B cell (primary cell): ENCODE measurements at regions not wholly inside any gene's neighbourhood (a gene's known extent, or its start where the extent isn't known, plus 50 kb on each side); places are given as distances from the start of the nearest gene placed in this dataset.

ENCODE experiments used
- EZH2 ChIP-seq: IDR thresholded peaks from 2 replicates; pipeline ENCODE4 v1.6.1; 2012; ENCODE audit warnings: borderline replicate concordance, low read depth, mild to moderate bottlenecking, moderate library complexity, low read length; ENCODE audit not compliant: insufficient read depth, poor library complexity, severe bottlenecking
- TF ChIP-seq, protein P1 (sequence below): fragments of 200-600 bp; IDR thresholded peaks from one replicate; pipeline ENCODE4 v1.8.0; 2022; ENCODE audit warnings: antibody characterized with exemption, mild to moderate bottlenecking

DNA sequence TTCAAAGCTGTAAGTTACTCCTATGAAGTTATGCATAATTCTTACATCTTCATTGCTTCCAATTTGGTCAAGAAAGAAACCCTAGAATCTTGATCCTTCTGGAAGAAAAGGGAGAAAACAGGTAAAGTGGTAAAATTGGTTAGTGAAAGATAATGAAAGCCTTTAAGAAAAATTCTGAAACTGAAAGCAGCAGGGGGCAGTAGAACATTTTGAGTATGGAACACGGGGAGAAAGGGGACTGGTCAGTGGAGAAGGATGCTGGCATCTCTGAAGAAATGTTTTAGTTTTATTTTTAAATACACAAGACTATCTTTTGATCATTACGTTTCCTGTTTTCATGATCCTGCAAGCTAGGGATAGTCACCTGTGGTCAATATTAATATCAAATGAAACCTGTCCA, 54.3 kb downstream of the SLIT2 start:
- TF ChIP-seq EZH2, result no peak
- TF ChIP-seq, protein P1, sequence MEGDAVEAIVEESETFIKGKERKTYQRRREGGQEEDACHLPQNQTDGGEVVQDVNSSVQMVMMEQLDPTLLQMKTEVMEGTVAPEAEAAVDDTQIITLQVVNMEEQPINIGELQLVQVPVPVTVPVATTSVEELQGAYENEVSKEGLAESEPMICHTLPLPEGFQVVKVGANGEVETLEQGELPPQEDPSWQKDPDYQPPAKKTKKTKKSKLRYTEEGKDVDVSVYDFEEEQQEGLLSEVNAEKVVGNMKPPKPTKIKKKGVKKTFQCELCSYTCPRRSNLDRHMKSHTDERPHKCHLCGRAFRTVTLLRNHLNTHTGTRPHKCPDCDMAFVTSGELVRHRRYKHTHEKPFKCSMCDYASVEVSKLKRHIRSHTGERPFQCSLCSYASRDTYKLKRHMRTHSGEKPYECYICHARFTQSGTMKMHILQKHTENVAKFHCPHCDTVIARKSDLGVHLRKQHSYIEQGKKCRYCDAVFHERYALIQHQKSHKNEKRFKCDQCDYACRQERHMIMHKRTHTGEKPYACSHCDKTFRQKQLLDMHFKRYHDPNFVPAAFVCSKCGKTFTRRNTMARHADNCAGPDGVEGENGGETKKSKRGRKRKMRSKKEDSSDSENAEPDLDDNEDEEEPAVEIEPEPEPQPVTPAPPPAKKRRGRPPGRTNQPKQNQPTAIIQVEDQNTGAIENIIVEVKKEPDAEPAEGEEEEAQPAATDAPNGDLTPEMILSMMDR, result no peak
